MCF 10A (cell line): ENCODE measurements at regions not wholly inside any gene's neighbourhood (a gene's known extent, or its start where the extent isn't known, plus 50 kb on each side); places are given as distances from the start of the nearest gene placed in this dataset.

ENCODE experiments used
- BruUV-seq: library from RNA; stranded (reverse); fragments of 400-500 nt; replicated peaks from 2 replicates; lab custom pipeline; 2021; lab: Mats Ljungman, UMichigan
- CTCF ChIA-PET: fragments of 300-600 bp; sonication (Branson Sonifier 250); formaldehyde crosslinking; extraction: SDS; loops from one replicate; lab custom pipeline; 2021; ENCODE audit warnings: antibody characterized with exemption, inconsistent platforms; lab: Yijun Ruan, JAX
- POLR2A ChIA-PET: fragments of 300-600, 350-650 bp; sonication (Branson Sonifier 250); formaldehyde crosslinking; extraction: SDS; loops from one replicate; lab custom pipeline; 2020; ENCODE audit warnings: antibody characterized with exemption, inconsistent platforms; lab: Yijun Ruan, JAX
- DNase-seq: peaks from one replicate; pipeline ENCODE4 v3.0.0-alpha.2; 2018; ENCODE audit not compliant: unreplicated experiment
- H3K27ac Mint-ChIP-seq: one replicate; pipeline ENCODE4 v1.8.0; 2022; ENCODE audit warnings: mild to moderate bottlenecking, low read depth, mixed read lengths; ENCODE audit not compliant: unreplicated experiment
- H3K27me3 Mint-ChIP-seq: one replicate; pipeline ENCODE4 v1.8.0; 2022; ENCODE audit warnings: mixed read lengths; ENCODE audit not compliant: insufficient read depth, unreplicated experiment
- H3K36me3 Mint-ChIP-seq: one replicate; pipeline ENCODE4 v1.8.0; 2022; ENCODE audit warnings: mild to moderate bottlenecking, moderate library complexity, mixed read lengths; ENCODE audit not compliant: insufficient read depth, unreplicated experiment
- H3K4me1 Mint-ChIP-seq: one replicate; pipeline ENCODE4 v1.8.0; 2022; ENCODE audit warnings: mixed read lengths; ENCODE audit not compliant: insufficient read depth, unreplicated experiment
- H3K4me3 Mint-ChIP-seq: one replicate; pipeline ENCODE4 v1.8.0; 2022; ENCODE audit warnings: mild to moderate bottlenecking, moderate library complexity, mixed read lengths; ENCODE audit not compliant: unreplicated experiment
- H3K9me3 Mint-ChIP-seq: one replicate; pipeline ENCODE4 v1.8.0; 2022; ENCODE audit warnings: mixed read lengths; ENCODE audit not compliant: unreplicated experiment
- CTCF ChIP-seq: fragments of 200-600 bp; IDR thresholded peaks from one replicate; pipeline ENCODE4 v1.8.0; 2022; ENCODE audit warnings: antibody characterized with exemption, mild to moderate bottlenecking; ENCODE audit not compliant: unreplicated experiment
- intact Hi-C: fragments of 100-400 bp; cut with micrococcal nuclease; formaldehyde crosslinking; loops from 2 replicates; pipeline ENCODE4 v1.14.1; 2022

GRCh38 chr9:12065050-12065449, 628.1 kb upstream of the TYRP1 start:
- intact Hi-C loops, result no loop called here
- ChIA-PET POLR2A (no interaction called here), CTCF (no interaction called here)
- TF ChIP-seq CTCF, result no peak
- Mint-ChIP-seq H3K36me3 (no peaks in the 10 kb centered on the region), H3K4me1 (peaks cover 17% of the 10 kb centered on the region), H3K9me3 (no peaks in the 10 kb centered on the region), H3K27ac (peak overlapping the region; percentile 85), H3K27me3 (peaks cover 16% of the 10 kb centered on the region), H3K4me3 (no peak overlapping the region)
- DNase-seq, result no peak
- no TSS peak for BruUV-seq

GRCh38 chr9:12065686-12066085, 627.5 kb upstream of the TYRP1 start:
- Mint-ChIP-seq H3K27me3 (peaks cover 16% of the 10 kb centered on the region), H3K4me1 (peaks cover 11% of the 10 kb centered on the region), H3K36me3 (no peaks in the 10 kb centered on the region), H3K4me3 (no peak overlapping the region), H3K27ac (peak overlapping the region; percentile 85), H3K9me3 (no peaks in the 10 kb centered on the region)
- intact Hi-C loops, result no loop called here
- no peak for DNase-seq
- no peak for TF ChIP-seq CTCF
- BruUV-seq, result no TSS peak
- ChIA-PET POLR2A (no interaction called here), CTCF (no interaction called here)

GRCh38 chr9:12066455-12067035, 626.6 kb upstream of the TYRP1 start:
- no peaks in the 10 kb centered on the region for H3K36me3 Mint-ChIP-seq
- intact Hi-C loops, result no loop called here
- POLR2A ChIA-PET, result no interaction called here
- H3K9me3 Mint-ChIP-seq, result no peaks in the 10 kb centered on the region
- TF ChIP-seq CTCF, result no peak
- H3K27ac Mint-ChIP-seq, result no peak overlapping the region
- BruUV-seq, result no TSS peak
- CTCF ChIA-PET, result no interaction called here
- no peak overlapping the region for H3K4me3 Mint-ChIP-seq
- DNase-seq, result no peak
- peaks cover 16% of the 10 kb centered on the region for H3K27me3 Mint-ChIP-seq
- H3K4me1 Mint-ChIP-seq, result peaks cover 2% of the 10 kb centered on the region

- H3K9me3 Mint-ChIP-seq, result peaks cover 6% of the 10 kb centered on the region
- ChIA-PET POLR2A (interaction anchor here (0.7 kb wide), 1 partner anchor 1045 kb away, joined by 3 read pairs; no protein-coding TSS in a partner anchor), CTCF (no interaction called here)
- H3K36me3 Mint-ChIP-seq, result no peaks in the 10 kb centered on the region
- no TSS peak for BruUV-seq
- no peaks in the 10 kb centered on the region for H3K4me1 Mint-ChIP-seq
- TF ChIP-seq CTCF, result no peak
- DNase-seq, result no peak
- peaks cover 26% of the 10 kb centered on the region for H3K27me3 Mint-ChIP-seq
- H3K27ac Mint-ChIP-seq, result no peak overlapping the region
- H3K4me3 Mint-ChIP-seq, result no peak overlapping the region
- intact Hi-C loops, result no loop called here
Observed at GRCh38 chr9:12069366-12069765, 623.8 kb upstream of the TYRP1 start.
